Left lung (tissue), 4 donors: ENCODE measurements at regions not wholly inside any gene's neighbourhood (a gene's known extent, or its start where the extent isn't known, plus 50 kb on each side); places are given as distances from the start of the nearest gene placed in this dataset.

Experiments used
- ATAC-seq: fragments of 200-7000 bp; cut with Tn5 transposase; one replicate; pipeline ENCODE4 v1.9.1; 2020; ENCODE audit warnings: moderate library complexity
- DNase-seq, 4 donors: peaks; one replicate each; pipeline ENCODE4 v3.0.0-alpha.2; 2013 to 2020
- H3K27ac ChIP-seq, 2 donors: fragments of 200-600 bp; sonication (generic) in 1 of 2; one replicate each; pipeline versions ENCODE4 v1.5.0 to v1.8.0; 2020 to 2021
- H3K27me3 ChIP-seq, 2 donors: fragments of 200-600 bp; sonication (generic) in 1 of 2; one replicate each; pipeline versions ENCODE4 v1.5.0 to v1.8.0; 2020 to 2021
- H3K36me3 ChIP-seq, 2 donors: fragments of 200-600 bp; sonication (generic) in 1 of 2; one replicate each; pipeline versions ENCODE4 v1.5.0 to v1.8.0; 2020 to 2021
- H3K4me1 ChIP-seq, 2 donors: fragments of 200-600 bp; one replicate each; pipeline ENCODE4 v1.8.0; 2021
- H3K4me3 ChIP-seq, 2 donors: fragments of 200-600 bp; sonication (generic) in 1 of 2; one replicate each; pipeline versions ENCODE4 v1.5.0 to v1.8.0; 2020 to 2021; ENCODE audit warnings: mild to moderate bottlenecking in 1 of 2
- H3K9me3 ChIP-seq, 2 donors: fragments of 200-600 bp; sonication (generic) in 1 of 2; one replicate each; pipeline versions ENCODE4 v1.5.0 to v1.8.0; 2020 to 2021
- intact Hi-C, 2 donors: fragments of 100-400 bp; cut with DNase I; formaldehyde crosslinking; loops; one replicate each; pipeline versions ENCODE4 v1.11.2 to v1.14.2; 2022
- TF ChIP-seq, protein P1 (sequence below), 2 donors: fragments of 200-600 bp; sonication (generic) in 1 of 2; IDR thresholded peaks; one replicate each; pipeline versions ENCODE4 v1.5.0 to v1.8.0; 2021; ENCODE audit warnings: antibody characterized with exemption in 2 of 2
- donor health status: DM: no; HTN: yes; CAD: no.
- donor health status: DM: no; HTN: no; CAD: no.

GRCh38 chr4:175048906-175049305, 130.7 kb downstream of the ADAM29 start:
- DNase-seq (no peak), ATAC-seq (no peak)
- TF ChIP-seq, protein P1, sequence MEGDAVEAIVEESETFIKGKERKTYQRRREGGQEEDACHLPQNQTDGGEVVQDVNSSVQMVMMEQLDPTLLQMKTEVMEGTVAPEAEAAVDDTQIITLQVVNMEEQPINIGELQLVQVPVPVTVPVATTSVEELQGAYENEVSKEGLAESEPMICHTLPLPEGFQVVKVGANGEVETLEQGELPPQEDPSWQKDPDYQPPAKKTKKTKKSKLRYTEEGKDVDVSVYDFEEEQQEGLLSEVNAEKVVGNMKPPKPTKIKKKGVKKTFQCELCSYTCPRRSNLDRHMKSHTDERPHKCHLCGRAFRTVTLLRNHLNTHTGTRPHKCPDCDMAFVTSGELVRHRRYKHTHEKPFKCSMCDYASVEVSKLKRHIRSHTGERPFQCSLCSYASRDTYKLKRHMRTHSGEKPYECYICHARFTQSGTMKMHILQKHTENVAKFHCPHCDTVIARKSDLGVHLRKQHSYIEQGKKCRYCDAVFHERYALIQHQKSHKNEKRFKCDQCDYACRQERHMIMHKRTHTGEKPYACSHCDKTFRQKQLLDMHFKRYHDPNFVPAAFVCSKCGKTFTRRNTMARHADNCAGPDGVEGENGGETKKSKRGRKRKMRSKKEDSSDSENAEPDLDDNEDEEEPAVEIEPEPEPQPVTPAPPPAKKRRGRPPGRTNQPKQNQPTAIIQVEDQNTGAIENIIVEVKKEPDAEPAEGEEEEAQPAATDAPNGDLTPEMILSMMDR (IDR thresholded peaks at IDR 0.05), result no peak
- Histone ChIP-seq H3K27me3 (no peaks in the 10 kb centered on the region), H3K36me3 (no peaks in the 10 kb centered on the region), H3K4me1 (no peaks in the 10 kb centered on the region), H3K9me3 (peaks cover 0 to under 1% of the 10 kb centered on the region in 2 donors), H3K27ac (no peak overlapping the region), H3K4me3 (no peak overlapping the region)
- intact Hi-C loops, result no loop called here

- ATAC-seq (peak; percentile 65), DNase-seq (no peak)
- intact Hi-C loops, result no loop called here
- no peak overlapping the region for H3K27ac ChIP-seq
- H3K4me3 ChIP-seq, result no peak overlapping the region
- no peaks in the 10 kb centered on the region for H3K27me3 ChIP-seq
- TF ChIP-seq, protein P1 (IDR thresholded peaks at IDR 0.05), result no peak
- no peaks in the 10 kb centered on the region for H3K36me3 ChIP-seq
- no peaks in the 10 kb centered on the region for H3K4me1 ChIP-seq
- peaks cover 0 to 14% of the 10 kb centered on the region in 2 donors for H3K9me3 ChIP-seq
Observed at GRCh38 chr4:175051974-175052373, 133.8 kb downstream of the ADAM29 start.

- intact Hi-C loops, result no loop called here
- H3K27me3 ChIP-seq, result no peaks in the 10 kb centered on the region
- TF ChIP-seq, protein P1 (IDR thresholded peaks at IDR 0.05), result no peak
- DNase-seq (no peak), ATAC-seq (no peak)
- no peak overlapping the region for H3K4me3 ChIP-seq
- no peaks in the 10 kb centered on the region for H3K4me1 ChIP-seq
- peaks cover 0 to 14% of the 10 kb centered on the region in 2 donors for H3K9me3 ChIP-seq
- no peak overlapping the region for H3K27ac ChIP-seq
- no peaks in the 10 kb centered on the region for H3K36me3 ChIP-seq
Observed at GRCh38 chr4:175054980-175055379, 136.8 kb downstream of the ADAM29 start.

DNA sequence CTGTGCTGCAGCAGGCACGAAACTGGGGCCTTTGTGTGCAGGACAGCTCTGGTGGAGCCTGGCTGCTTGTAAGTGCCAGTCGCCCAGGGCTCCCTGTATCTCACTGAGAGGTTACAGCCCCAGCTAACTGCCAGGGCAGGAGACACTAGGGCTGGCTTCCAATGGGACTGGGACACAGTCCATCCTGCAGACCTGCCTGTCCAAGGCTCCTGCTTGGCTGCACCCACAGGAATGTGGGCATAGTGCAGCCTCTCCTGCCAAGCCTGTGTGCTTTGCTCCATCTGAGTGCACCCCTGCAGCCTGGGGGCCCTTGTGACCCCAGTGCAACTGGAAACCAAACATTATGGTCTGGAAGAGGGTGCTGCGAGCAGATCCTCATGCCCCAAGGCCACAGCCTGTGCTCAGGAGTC, 144.0 kb downstream of the ADAM29 start:
- ATAC-seq, result no peak
- H3K4me1 ChIP-seq, result no peaks in the 10 kb centered on the region
- H3K9me3 ChIP-seq, result peaks cover 0 to 3% of the 10 kb centered on the region in 2 donors
- no peaks in the 10 kb centered on the region for H3K36me3 ChIP-seq
- no peak overlapping the region for H3K27ac ChIP-seq
- TF ChIP-seq, protein P1 (IDR thresholded peaks at IDR 0.05), result no peak
- DNase-seq, result peak in 1 of 4 donors; percentile 29
- intact Hi-C loops, result no loop called here
- H3K27me3 ChIP-seq, result no peaks in the 10 kb centered on the region
- no peak overlapping the region for H3K4me3 ChIP-seq

DNA sequence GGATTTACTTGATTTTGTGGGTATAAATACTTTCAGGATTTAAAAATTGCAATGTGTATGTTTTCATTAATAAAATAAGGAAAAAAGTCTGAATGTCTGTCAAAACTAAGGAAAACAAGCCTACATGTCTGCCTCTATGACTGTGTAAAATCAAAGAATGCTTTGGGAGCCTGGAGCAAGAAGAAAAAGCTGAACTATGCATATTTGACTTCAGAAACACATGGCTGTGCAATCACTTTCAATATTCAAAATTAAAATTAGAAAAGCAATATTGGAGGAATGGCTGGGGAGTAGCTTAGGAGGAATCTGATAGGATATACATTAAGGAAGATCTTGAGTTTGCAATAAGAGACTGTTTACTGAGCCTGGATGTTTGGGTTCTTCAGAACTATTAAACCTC, 147.1 kb downstream of the ADAM29 start:
- Histone ChIP-seq H3K36me3 (no peaks in the 10 kb centered on the region), H3K4me3 (no peak overlapping the region), H3K27ac (no peak overlapping the region), H3K9me3 (peaks cover 0 to 6% of the 10 kb centered on the region in 2 donors), H3K27me3 (no peaks in the 10 kb centered on the region), H3K4me1 (no peaks in the 10 kb centered on the region)
- no peak for DNase-seq
- intact Hi-C loops, result no loop called here
- no peak for ATAC-seq
- TF ChIP-seq, protein P1 (IDR thresholded peaks at IDR 0.05), result no peak
